GM18909 (cell line): ENCODE measurements at regions not wholly inside any gene's neighbourhood (a gene's known extent, or its start where the extent isn't known, plus 50 kb on each side); places are given as distances from the start of the nearest gene placed in this dataset.
"Not testable (repeated sequence)": the region's sequence is repeated elsewhere in the genome, so short reads cannot be mapped to it uniquely, and the experiment has no call there.

Source experiments
- ATAC-seq: cut with Tn5 transposase; IDR thresholded peaks from one replicate; pipeline ENCODE4 v1.9.1; 2021; ENCODE audit warnings: mild to moderate bottlenecking; ENCODE audit not compliant: unreplicated experiment, poor library complexity

- no peak for ATAC-seq
Observed at GRCh38 chr10:64358907-64359306, 837.7 kb downstream of the REEP3 start.

- ATAC-seq: not testable (repeated sequence)
Observed at GRCh38 chr10:64360240-64360639, 839.0 kb downstream of the REEP3 start.

GRCh38 chr10:64363687-64364086 lies 842.5 kb downstream of the REEP3 start:
- no peak for ATAC-seq

- ATAC-seq: no peak
Observed at GRCh38 chr10:64365663-64366062, 844.5 kb downstream of the REEP3 start.

GRCh38 chr10:64368298-64368697 lies 847.1 kb downstream of the REEP3 start:
- ATAC-seq: no peak

GRCh38 chr10:64369885-64370773 lies 848.9 kb downstream of the REEP3 start:
- no peak for ATAC-seq

- ATAC-seq: no peak
Observed at GRCh38 chr10:64374346-64374745, 853.1 kb downstream of the REEP3 start.

GRCh38 chr10:64376167-64376566 lies 855.0 kb downstream of the REEP3 start:
- ATAC-seq: no peak

GRCh38 chr10:64379898-64380297 lies 858.7 kb downstream of the REEP3 start:
- ATAC-seq: no peak

GRCh38 chr10:64385355-64385754 lies 864.2 kb downstream of the REEP3 start:
- no peak for ATAC-seq

GRCh38 chr10:64394744-64395143 lies 873.5 kb downstream of the REEP3 start:
- ATAC-seq: no peak

GRCh38 chr10:64396105-64396708 lies 875.0 kb downstream of the REEP3 start:
- ATAC-seq: no peak

- no peak for ATAC-seq
Observed at GRCh38 chr10:64397125-64397524, 875.9 kb downstream of the REEP3 start.

GRCh38 chr10:64408391-64409183 lies 887.4 kb downstream of the REEP3 start:
- no peak for ATAC-seq

- ATAC-seq: no peak
Observed at GRCh38 chr10:64409349-64409748, 888.1 kb downstream of the REEP3 start.

GRCh38 chr10:64416011-64416410 lies 894.8 kb downstream of the REEP3 start:
- no peak for ATAC-seq

- no peak for ATAC-seq
Observed at GRCh38 chr10:64419461-64419860, 898.3 kb downstream of the REEP3 start.

GRCh38 chr10:64426745-64427144 lies 905.5 kb downstream of the REEP3 start:
- no peak for ATAC-seq

GRCh38 chr10:64430690-64431323 lies 909.6 kb downstream of the REEP3 start:
- no peak for ATAC-seq

- not testable (repeated sequence) for ATAC-seq
Observed at GRCh38 chr10:64441872-64442271, 920.7 kb downstream of the REEP3 start.
